Inflammatory macrophage treated with lipopolysaccharide for 1 hour (primary cell): ENCODE measurements at regions not wholly inside any gene's neighbourhood (a gene's known extent, or its start where the extent isn't known, plus 50 kb on each side); places are given as distances from the start of the nearest gene placed in this dataset.
"Not testable (repeated sequence)": the region's sequence is repeated elsewhere in the genome, so short reads cannot be mapped to it uniquely, and the experiment has no call there.

ENCODE experiments used
- DNase-seq, 2 donors: peaks; one replicate each; pipeline ENCODE4 v3.0.0-alpha.2; 2020 to 2022

- no peak for DNase-seq
Observed at GRCh38 chr3:147471741-147472140, 62.6 kb downstream of the ZIC1 start.

- no peak for DNase-seq
Observed at GRCh38 chr3:147472846-147473245, 63.7 kb downstream of the ZIC1 start.

GRCh38 chr3:147483145-147483544 lies 74.0 kb downstream of the ZIC1 start:
- DNase-seq: no peak

- no peak for DNase-seq
Observed at GRCh38 chr3:147483578-147483977, 74.4 kb downstream of the ZIC1 start.

- no peak for DNase-seq
Observed at GRCh38 chr3:147493065-147493464, 83.9 kb downstream of the ZIC1 start.

- no peak for DNase-seq
Observed at GRCh38 chr3:147493666-147494065, 84.5 kb downstream of the ZIC1 start.

GRCh38 chr3:147497286-147497685 lies 88.1 kb downstream of the ZIC1 start:
- DNase-seq: no peak

- no peak for DNase-seq
Observed at GRCh38 chr3:147507638-147508286, 98.6 kb downstream of the ZIC1 start.

GRCh38 chr3:147509448-147509847 lies 100.3 kb downstream of the ZIC1 start:
- DNase-seq: no peak

- no peak for DNase-seq
Observed at GRCh38 chr3:147513785-147514184, 104.6 kb downstream of the ZIC1 start.

- no peak for DNase-seq
Observed at GRCh38 chr3:147514366-147515160, 105.4 kb downstream of the ZIC1 start.

- DNase-seq: no peak
Observed at GRCh38 chr3:147518465-147518864, 109.3 kb downstream of the ZIC1 start.

GRCh38 chr3:147521646-147522045 lies 112.5 kb downstream of the ZIC1 start:
- no peak for DNase-seq

- DNase-seq: not testable (repeated sequence)
Observed at GRCh38 chr3:147522780-147523179, 113.6 kb downstream of the ZIC1 start.

- no peak for DNase-seq
Observed at GRCh38 chr3:147529551-147529950, 120.4 kb downstream of the ZIC1 start.

GRCh38 chr3:147538034-147538433 lies 128.9 kb downstream of the ZIC1 start:
- DNase-seq: no peak

- no peak for DNase-seq
Observed at GRCh38 chr3:147540921-147541320, 131.8 kb downstream of the ZIC1 start.

GRCh38 chr3:147544290-147544689 lies 135.1 kb downstream of the ZIC1 start:
- DNase-seq: no peak

GRCh38 chr3:147551491-147551890 lies 142.3 kb downstream of the ZIC1 start:
- no peak for DNase-seq

- no peak for DNase-seq
Observed at GRCh38 chr3:147554332-147554731, 145.2 kb downstream of the ZIC1 start.

- DNase-seq: no peak
Observed at GRCh38 chr3:147572970-147573340, 163.8 kb downstream of the ZIC1 start.

- DNase-seq: no peak
Observed at GRCh38 chr3:147574621-147575020, 165.5 kb downstream of the ZIC1 start.

- DNase-seq: no peak
Observed at GRCh38 chr3:147575391-147575790, 166.2 kb downstream of the ZIC1 start.

- DNase-seq: no peak
Observed at GRCh38 chr3:147582642-147583041, 173.5 kb downstream of the ZIC1 start.

- no peak for DNase-seq
Observed at GRCh38 chr3:147589016-147589415, 179.9 kb downstream of the ZIC1 start.
